Stimulated activated CD4-positive, alpha-beta T cell treated with anti-CD3 and anti-CD28 coated beads, Interleukin-15, amount 100 ng/mL, for 24 hours (primary cell): ENCODE measurements at regions not wholly inside any gene's neighbourhood (a gene's known extent, or its start where the extent isn't known, plus 50 kb on each side); places are given as distances from the start of the nearest gene placed in this dataset.

Experiments used
- DNase-seq: peaks from one replicate; pipeline ENCODE4 v3.0.0-alpha.2; 2020

DNA sequence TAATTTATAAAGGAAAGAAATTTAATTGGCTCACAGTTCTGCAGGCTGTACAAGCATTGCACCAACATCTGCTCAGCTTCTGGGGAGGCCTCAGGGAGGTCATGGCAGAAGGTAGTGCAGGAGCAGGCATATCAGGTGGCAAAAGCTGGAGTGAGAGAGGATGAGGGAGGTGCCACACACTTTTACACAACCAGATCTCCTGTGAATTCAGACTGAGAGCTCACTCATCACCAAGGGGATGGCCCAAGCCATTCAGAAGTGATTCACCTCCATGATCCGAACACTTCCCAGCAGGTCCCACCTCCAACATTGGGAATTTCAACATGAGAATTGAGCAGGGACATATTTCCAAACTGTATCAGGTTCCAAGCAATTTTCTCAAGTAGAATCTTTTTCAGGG lies 84.7 kb upstream of the BRINP1 start:
- DNase-seq: no peak

DNA sequence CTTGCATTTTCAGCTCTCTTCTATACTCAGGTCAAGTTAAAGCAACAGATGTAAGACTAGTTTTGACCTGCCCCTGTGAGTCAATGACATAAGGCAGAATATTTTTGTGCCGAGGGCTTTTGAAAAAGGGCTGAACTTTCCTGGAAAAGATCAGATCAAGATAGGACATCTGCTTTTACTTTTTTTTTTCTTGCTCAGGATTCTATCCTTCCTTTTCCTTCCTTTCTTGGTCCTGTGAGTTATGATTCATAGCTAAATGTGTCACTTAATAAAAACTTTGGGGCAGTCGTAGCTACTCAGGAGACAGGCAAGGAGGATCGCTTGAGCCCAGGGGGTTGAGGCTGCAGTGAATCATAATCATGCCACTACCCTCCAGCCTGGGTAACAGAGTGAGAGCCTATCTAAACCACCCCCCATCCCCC lies 84.3 kb upstream of the BRINP1 start:
- no peak for DNase-seq

DNA sequence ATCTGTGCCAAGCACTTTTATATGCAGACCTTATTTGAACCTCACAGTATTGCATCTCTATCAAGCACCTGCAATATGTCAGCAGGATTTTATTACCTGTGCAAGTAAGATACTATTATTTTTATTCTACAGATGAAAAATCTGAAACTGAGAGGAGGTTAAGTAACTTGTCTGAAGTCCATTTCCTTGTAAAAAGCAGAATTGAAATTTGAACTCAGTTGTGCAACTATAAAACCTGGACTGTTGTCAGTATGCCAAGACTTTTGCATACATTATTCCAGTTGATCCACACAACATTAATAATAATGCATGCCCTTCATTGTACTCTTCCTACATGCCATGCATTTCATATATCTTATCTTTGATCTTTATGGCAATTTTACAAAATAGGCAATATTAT lies 82.2 kb upstream of the BRINP1 start:
- no peak for DNase-seq

DNA sequence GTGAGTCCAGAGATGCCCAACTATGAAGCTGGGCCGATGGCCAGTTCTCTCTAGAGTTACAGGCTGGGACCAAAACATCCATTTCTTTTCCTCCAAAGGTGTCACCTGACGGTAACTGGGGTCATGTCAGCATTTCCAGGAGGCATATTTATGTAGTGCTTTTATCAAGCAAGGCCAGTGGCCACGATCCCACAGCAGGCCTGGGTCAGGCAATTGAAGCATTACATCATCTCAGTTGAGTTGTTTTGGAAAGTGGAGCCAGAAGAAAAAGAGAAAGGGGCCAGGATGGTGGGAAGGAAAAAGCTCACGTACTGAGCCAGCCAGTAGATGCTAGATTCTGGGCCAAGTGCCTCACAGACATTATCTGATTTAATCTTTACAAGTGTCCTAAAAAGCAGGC lies 73.9 kb upstream of the BRINP1 start:
- no peak for DNase-seq

DNA sequence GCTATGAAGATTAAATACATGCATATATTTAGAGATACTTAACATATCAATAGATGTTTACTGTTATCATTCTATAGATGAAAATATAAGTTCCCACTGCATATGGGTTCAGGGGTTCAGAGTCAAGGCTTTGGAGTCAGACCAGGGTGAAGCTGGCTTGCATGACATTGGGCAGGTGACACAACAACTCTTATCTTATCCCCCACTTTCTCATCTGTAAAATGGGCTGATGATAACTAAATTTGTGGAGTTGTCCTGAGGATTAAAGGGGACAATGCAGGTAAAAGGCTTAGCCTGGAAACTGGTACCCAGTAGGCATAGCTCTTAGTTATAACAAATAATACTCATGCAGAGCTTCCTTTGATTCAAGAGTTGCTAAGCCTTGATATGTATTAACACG lies 72.6 kb upstream of the BRINP1 start:
- no peak for DNase-seq

DNA sequence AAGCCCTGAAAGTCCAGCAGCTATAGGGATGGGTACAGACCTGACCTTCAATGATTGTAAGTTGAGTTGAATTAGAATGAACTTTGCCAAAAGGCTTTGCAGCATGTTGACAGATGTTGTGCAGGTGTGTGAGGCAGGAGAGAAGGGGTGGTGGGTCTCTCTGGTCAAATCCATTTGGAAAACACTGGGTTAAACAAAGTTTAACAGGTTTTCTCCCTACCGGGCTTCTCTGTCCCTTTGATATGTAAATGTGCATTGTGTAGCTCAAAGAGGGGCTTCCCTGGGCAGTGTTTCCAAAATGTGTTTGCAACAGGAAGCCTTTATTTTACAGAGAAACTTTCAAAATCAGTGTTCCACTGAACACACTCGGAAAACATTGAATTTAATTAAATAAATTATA lies 72.1 kb upstream of the BRINP1 start:
- DNase-seq: no peak

DNA sequence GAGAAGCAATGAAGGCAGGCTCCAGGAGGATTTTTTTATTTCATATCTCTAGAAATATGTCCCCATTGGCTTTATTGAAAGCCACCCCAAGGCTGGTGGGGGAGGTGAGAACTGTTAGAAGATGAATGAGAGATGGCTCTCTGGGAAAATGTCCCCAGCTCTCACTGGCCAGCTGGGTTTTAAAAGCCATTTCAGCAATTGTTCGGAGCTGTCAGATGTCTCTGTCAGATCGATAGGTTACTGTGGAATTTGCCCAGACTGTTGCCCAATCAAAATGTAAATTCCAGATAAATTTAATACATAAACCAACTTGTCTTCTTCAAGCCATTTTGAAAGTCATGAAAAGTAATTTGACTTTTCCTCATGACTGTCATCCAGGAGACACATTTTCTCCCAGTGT lies 67.0 kb upstream of the BRINP1 start:
- no peak for DNase-seq

DNA sequence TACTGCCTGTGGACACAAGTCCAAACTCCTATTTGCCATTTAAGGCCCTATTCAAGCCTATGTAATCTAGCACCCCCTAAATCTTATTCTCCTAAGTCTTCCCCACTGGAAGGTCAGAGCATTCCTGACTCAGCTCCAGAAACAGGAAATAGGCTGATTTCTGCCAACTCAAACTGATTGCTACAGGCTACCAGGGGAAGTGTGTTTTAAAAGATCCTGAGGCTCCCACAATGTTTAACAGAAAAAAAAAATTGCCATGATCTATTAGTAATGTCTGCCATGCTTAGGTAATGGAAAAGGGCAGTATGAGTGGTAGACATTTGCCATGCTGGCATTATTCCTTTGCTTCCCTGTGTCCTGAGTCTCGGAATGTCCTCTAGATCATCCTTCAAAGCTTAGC lies 65.8 kb upstream of the BRINP1 start:
- no peak for DNase-seq

DNA sequence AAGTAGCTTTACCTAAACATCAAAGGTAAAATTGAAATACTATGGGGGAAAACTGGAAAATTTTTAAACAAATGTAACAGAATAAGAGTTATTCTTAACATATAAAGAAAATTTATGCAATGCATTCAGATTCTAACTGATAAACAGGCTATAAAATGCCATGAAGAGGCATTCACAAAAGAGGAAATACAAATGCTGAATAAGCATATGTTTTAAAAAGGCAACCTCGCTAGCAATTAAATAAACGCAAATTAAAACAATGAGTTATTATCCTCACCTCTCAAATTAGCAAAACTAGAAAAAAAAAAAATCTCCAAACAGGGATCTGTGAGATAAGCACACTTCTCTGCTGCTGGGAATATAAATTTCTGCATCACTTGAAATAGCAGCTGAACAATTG lies 63.2 kb upstream of the BRINP1 start:
- DNase-seq: no peak

DNA sequence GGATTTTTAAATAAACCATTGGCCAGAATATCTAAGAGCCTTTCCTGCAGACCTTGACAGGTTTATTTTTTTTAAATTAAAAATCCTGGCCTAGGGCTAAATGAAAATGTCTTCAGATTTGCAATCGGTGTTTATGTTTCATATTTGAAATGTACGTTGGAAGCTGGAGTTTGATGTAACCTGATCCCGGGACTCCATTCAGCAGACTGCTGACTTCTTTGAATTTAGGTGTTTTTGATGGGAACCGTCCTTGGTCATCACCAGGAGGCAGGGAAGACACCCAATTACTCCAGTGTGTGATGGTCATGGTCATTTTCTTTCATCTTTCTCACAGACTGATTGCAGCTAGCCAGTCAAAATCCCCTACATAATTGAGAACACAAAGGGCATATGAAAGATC lies 60.1 kb upstream of the BRINP1 start:
- no peak for DNase-seq

DNA sequence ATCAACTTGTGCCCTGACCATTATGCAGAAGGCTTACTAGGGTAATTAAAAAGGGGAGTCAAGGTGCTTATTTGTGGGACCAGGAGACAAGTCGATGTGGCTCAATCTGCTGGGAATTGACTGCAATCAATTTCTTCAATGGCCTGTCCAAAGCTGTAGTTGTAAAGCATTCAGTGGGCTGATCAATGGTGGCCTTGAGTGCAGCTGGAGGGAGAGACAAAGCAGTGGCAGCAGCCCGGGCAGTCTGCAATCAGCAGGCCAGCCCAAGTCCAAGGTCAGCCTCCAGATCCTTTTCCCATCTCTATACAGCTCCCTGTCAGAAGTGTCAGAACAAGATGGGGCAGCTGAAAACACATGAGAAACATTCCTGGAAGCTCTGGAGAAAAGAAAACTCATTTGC lies 51.0 kb upstream of the BRINP1 start:
- DNase-seq: no peak
